Fibroblast of the aortic adventitia (primary cell): ENCODE measurements at regions not wholly inside any gene's neighbourhood (a gene's known extent, or its start where the extent isn't known, plus 50 kb on each side); places are given as distances from the start of the nearest gene placed in this dataset.

Experiments used
- DNase-seq: peaks from one replicate; pipeline ENCODE4 v3.0.0-alpha.2; 2010; ENCODE audit warnings: low read depth
- H3K4me3 ChIP-seq: 2 replicates; pipeline ENCODE4 v1.5.1; 2011; ENCODE audit warnings: low read depth, mild to moderate bottlenecking, control low read depth, low read length, moderate library complexity
- CTCF ChIP-seq: IDR thresholded peaks from 2 replicates; pipeline ENCODE4 v1.5.1; 2011; ENCODE audit warnings: mild to moderate bottlenecking, low read length, control low read depth, inconsistent platforms; ENCODE audit not compliant: insufficient read depth

- TF ChIP-seq CTCF: no peak
- DNase-seq: no peak
- H3K4me3 ChIP-seq: no peak overlapping the region
Measured at GRCh38 chr9:89777544-89777943, 172.7 kb downstream of the GADD45G start.

- no peak for TF ChIP-seq CTCF
- H3K4me3 ChIP-seq: no peak overlapping the region
- DNase-seq: no peak
Measured at GRCh38 chr9:89778100-89779090, 173.6 kb downstream of the GADD45G start.

- DNase-seq: no peak
- TF ChIP-seq CTCF: no peak
- no peak overlapping the region for H3K4me3 ChIP-seq
Measured at GRCh38 chr9:89779405-89780203, 174.8 kb downstream of the GADD45G start.

GRCh38 chr9:89780959-89781358, 176.1 kb downstream of the GADD45G start:
- DNase-seq: no peak
- H3K4me3 ChIP-seq: no peak overlapping the region
- TF ChIP-seq CTCF: no peak

GRCh38 chr9:89781838-89782540, 177.2 kb downstream of the GADD45G start:
- H3K4me3 ChIP-seq: no peak overlapping the region
- TF ChIP-seq CTCF: no peak
- DNase-seq: no peak

- no peak for DNase-seq
- no peak for TF ChIP-seq CTCF
- no peak overlapping the region for H3K4me3 ChIP-seq
Measured at GRCh38 chr9:89786655-89787054, 181.8 kb downstream of the GADD45G start.
